GM13977 (cell line): ENCODE measurements at regions not wholly inside any gene's neighbourhood (a gene's known extent, or its start where the extent isn't known, plus 50 kb on each side); places are given as distances from the start of the nearest gene placed in this dataset.
"Not testable (repeated sequence)": the region's sequence is repeated elsewhere in the genome, so short reads cannot be mapped to it uniquely, and the experiment has no call there.

Experiments used
- DNase-seq: peaks from one replicate; pipeline ENCODE4 v3.0.0; 2012; ENCODE audit warnings: low spot score
- CTCF ChIP-seq: IDR thresholded peaks from 2 replicates; pipeline ENCODE4 v1.5.1; 2012; ENCODE audit warnings: mild to moderate bottlenecking, control low read depth; ENCODE audit not compliant: insufficient read depth; ENCODE audit errors: extremely low read depth, missing control alignments
- in situ Hi-C: fragments of 300-500 bp; cut with MboI; formaldehyde crosslinking; loops from one replicate; pipeline ENCODE4 v1.12.0; 2022; ENCODE audit warnings: low sequenced_read_pairs, low pct_unique_long_range_greater_than_20kb, mixed read lengths, inconsistent platforms; ENCODE audit not compliant: unreplicated experiment

GRCh38 chr3:153400641-153401040 lies 238.6 kb downstream of the RAP2B start:
- DNase-seq = no peak

DNA sequence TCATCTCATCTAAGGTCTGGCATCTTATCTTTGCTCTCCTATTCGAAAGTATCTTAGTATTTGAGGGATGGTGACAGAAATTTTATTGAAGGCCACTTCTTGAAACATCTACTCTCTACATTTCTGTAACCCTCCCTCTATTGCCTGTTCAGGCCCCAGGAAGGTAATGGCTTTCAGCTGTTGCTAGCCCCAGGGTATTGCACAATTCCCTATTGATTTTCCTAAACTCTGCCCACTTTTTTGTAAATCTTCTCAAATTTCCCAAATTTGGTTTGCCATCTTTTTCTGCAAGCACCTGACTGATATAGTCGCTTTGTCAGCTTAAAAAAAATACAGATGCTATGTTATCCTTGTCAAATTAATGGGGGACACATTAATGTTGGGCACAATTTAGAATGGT lies 242.1 kb downstream of the RAP2B start:
- TF ChIP-seq CTCF = no peak
- in situ Hi-C loops = no loop called here
- no peak for DNase-seq

More at GRCh38 chr3:153400641-153401040, 238.6 kb downstream of the RAP2B start:
- no peak for TF ChIP-seq CTCF
- in situ Hi-C loops = no loop called here

- in situ Hi-C loops, DNase-seq: not testable (repeated sequence)
These were observed 243.3 kb downstream of the RAP2B start for GRCh38 chr3:153405320-153405719.

- TF ChIP-seq CTCF = no peak
- in situ Hi-C loops = no loop called here
- DNase-seq = no peak
These were observed 248.5 kb downstream of the RAP2B start for GRCh38 chr3:153410517-153410916.

DNA sequence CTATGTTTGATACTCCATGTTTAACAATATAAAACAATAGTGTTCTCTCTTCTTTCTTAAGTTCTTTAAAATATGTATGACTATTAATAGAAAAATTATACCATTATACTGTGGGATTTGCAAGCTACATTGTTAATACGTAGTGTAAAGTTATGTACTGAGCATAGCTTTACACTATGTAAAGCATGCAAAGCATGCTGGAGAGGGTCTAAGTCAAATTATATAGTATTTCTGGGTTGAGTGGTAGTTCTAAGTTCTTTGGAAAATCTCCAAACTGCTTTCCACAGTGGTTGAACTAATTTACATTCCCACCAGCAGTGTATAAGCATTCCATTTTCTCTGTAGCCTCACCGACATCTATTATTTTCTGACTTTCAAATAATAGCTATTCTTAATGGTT lies 253.0 kb downstream of the RAP2B start:
- no peak for DNase-seq
- in situ Hi-C loops = no loop called here
- TF ChIP-seq CTCF = no peak

- in situ Hi-C loops = no loop called here
- no peak for TF ChIP-seq CTCF
- DNase-seq = no peak
These were observed 260.3 kb downstream of the RAP2B start for GRCh38 chr3:153422314-153422713.

DNA sequence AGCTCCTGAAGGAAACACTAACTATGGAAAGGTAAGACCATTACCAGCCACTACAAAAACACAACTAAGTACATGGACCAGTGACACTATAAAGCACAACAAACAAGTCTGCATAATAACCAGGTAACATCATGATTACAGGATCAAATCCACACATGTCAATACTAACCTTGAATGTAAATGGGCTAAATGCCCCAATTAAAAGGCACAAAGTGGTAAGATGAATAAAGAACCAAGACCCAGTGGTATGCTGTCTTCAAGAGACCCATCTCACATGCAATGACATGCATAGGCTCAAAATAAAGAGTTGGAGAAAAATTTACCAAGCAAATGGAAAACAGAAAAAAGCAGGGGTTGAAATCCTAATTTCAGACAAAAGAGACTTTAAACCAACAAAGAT lies 261.8 kb downstream of the RAP2B start:
- DNase-seq, in situ Hi-C loops: not testable (repeated sequence)

- no peak for TF ChIP-seq CTCF
- in situ Hi-C loops = no loop called here
- DNase-seq = no peak
These were observed 264.3 kb downstream of the RAP2B start for GRCh38 chr3:153426344-153426743.
